ENCODE measurements at regions not wholly inside any gene's neighbourhood (a gene's known extent, or its start where the extent isn't known, plus 50 kb on each side); places are given as distances from the start of the nearest gene placed in this dataset.

- DNase-seq (ENCODE audit: low spot score): no peak
- Histone ChIP-seq H3K27me3 (replicated peaks; ENCODE audit: insufficient read depth) (no peaks in the 10 kb centered on the region), H3K4me1 (replicated peaks) (no peaks in the 10 kb centered on the region), H3K4me3 (no peak overlapping the region), H3K36me3 (no peaks in the 10 kb centered on the region), H3K9me3 (no peaks in the 10 kb centered on the region), H3K27ac (no peak overlapping the region)
- WGBS: 76% methylated on average over 3 of the region's 3 CpGs
- TF ChIP-seq POLR2AphosphoS5 (IDR thresholded peaks at IDR 0.05): no peak
- no peak for TF ChIP-seq POLR2A (IDR thresholded peaks at IDR 0.05)
- no peak for TF ChIP-seq CTCF (IDR thresholded peaks at IDR 0.05)
- intact Hi-C loops (cut with DNase I): no loop called here
These were observed 212.6 kb downstream of the ZBBX start for GRCh38 chr3:167167491-167167890.

GRCh38 chr3:167166594-167167253 lies 213.4 kb downstream of the ZBBX start:
- H3K4me3 ChIP-seq: no peak overlapping the region
- 14% methylated on average over 4 of the region's 4 CpGs for WGBS
- H3K9me3 ChIP-seq: no peaks in the 10 kb centered on the region
- no peaks in the 10 kb centered on the region for H3K4me1 ChIP-seq (replicated peaks)
- intact Hi-C loops (cut with DNase I): no loop called here
- H3K27ac ChIP-seq: no peak overlapping the region
- TF ChIP-seq POLR2AphosphoS5 (IDR thresholded peaks at IDR 0.05) (no peak), CTCF (IDR thresholded peaks at IDR 0.05) (no peak), POLR2A (IDR thresholded peaks at IDR 0.05) (no peak)
- no peak for DNase-seq (ENCODE audit: low spot score)
- H3K27me3 ChIP-seq (replicated peaks; ENCODE audit: insufficient read depth): no peaks in the 10 kb centered on the region
- H3K36me3 ChIP-seq: no peaks in the 10 kb centered on the region

- H3K4me3 ChIP-seq: no peak overlapping the region
- intact Hi-C loops (cut with DNase I): no loop called here
- no peak overlapping the region for H3K27ac ChIP-seq
- no peak for DNase-seq (ENCODE audit: low spot score)
- TF ChIP-seq POLR2A (IDR thresholded peaks at IDR 0.05) (no peak), POLR2AphosphoS5 (IDR thresholded peaks at IDR 0.05) (no peak), CTCF (IDR thresholded peaks at IDR 0.05) (no peak)
- H3K27me3 ChIP-seq (replicated peaks; ENCODE audit: insufficient read depth): no peaks in the 10 kb centered on the region
- no peaks in the 10 kb centered on the region for H3K4me1 ChIP-seq (replicated peaks)
- no peaks in the 10 kb centered on the region for H3K36me3 ChIP-seq
- no peaks in the 10 kb centered on the region for H3K9me3 ChIP-seq
These were observed 214.1 kb downstream of the ZBBX start for GRCh38 chr3:167166012-167166411.

GRCh38 chr3:167163580-167163979 lies 216.5 kb downstream of the ZBBX start:
- intact Hi-C loops (cut with DNase I): no loop called here
- TF ChIP-seq CTCF (IDR thresholded peaks at IDR 0.05): no peak
- TF ChIP-seq POLR2AphosphoS5 (IDR thresholded peaks at IDR 0.05): no peak
- TF ChIP-seq POLR2A (IDR thresholded peaks at IDR 0.05): no peak
- no peak for DNase-seq (ENCODE audit: low spot score)
- Histone ChIP-seq H3K27ac (no peak overlapping the region), H3K9me3 (no peaks in the 10 kb centered on the region), H3K4me3 (no peak overlapping the region), H3K4me1 (replicated peaks) (no peaks in the 10 kb centered on the region), H3K27me3 (replicated peaks; ENCODE audit: insufficient read depth) (no peaks in the 10 kb centered on the region), H3K36me3 (no peaks in the 10 kb centered on the region)
- 89% methylated on average over 3 of the region's 3 CpGs for WGBS

- H3K27ac ChIP-seq: no peak overlapping the region
- WGBS: 100% methylated on average over 1 of the region's 1 CpG
- no peaks in the 10 kb centered on the region for H3K27me3 ChIP-seq (replicated peaks; ENCODE audit: insufficient read depth)
- no peak overlapping the region for H3K4me3 ChIP-seq
- H3K4me1 ChIP-seq (replicated peaks): no peaks in the 10 kb centered on the region
- no peaks in the 10 kb centered on the region for H3K36me3 ChIP-seq
- TF ChIP-seq POLR2AphosphoS5 (IDR thresholded peaks at IDR 0.05): no peak
- no peak for TF ChIP-seq POLR2A (IDR thresholded peaks at IDR 0.05)
- TF ChIP-seq CTCF (IDR thresholded peaks at IDR 0.05): no peak
- no peak for DNase-seq (ENCODE audit: low spot score)
- no peaks in the 10 kb centered on the region for H3K9me3 ChIP-seq
- intact Hi-C loops (cut with DNase I): no loop called here
These were observed 218.0 kb downstream of the ZBBX start for GRCh38 chr3:167162083-167162482.

Data from prostate gland (tissue), 2 donors.